ENCODE measurements at regions not wholly inside any gene's neighbourhood (a gene's known extent, or its start where the extent isn't known, plus 50 kb on each side); places are given as distances from the start of the nearest gene placed in this dataset.

- no peak for DNase-seq (ENCODE audit: low spot score)
- no peak overlapping the region for H3K4me3 Mint-ChIP-seq
- ATAC-seq = no peak
- H3K9me3 Mint-ChIP-seq = peaks cover 11% of the 10 kb centered on the region
- TF ChIP-seq ZNF121 (CRISPR knock-in tag; IDR thresholded peaks at IDR 0.05) (no peak), GTF2I (CRISPR knock-in tag; conservative IDR thresholded peaks at IDR 0.05) (no peak), USF2 (CRISPR knock-in tag; IDR thresholded peaks at IDR 0.05) (no peak), TP53 (CRISPR knock-in tag; IDR thresholded peaks at IDR 0.05) (no peak), RELA (CRISPR knock-in tag; IDR thresholded peaks at IDR 0.05; ENCODE audit: borderline replicate concordance) (no peak), ATF6 (CRISPR knock-in tag; IDR thresholded peaks at IDR 0.05) (no peak), CBFB (CRISPR knock-in tag; IDR thresholded peaks at IDR 0.05; ENCODE audit: low read depth) (no peak), ELF4 (CRISPR knock-in tag; IDR thresholded peaks at IDR 0.05; ENCODE audit: low read depth) (no peak), ZMAT4 (CRISPR knock-in tag; IDR thresholded peaks at IDR 0.05) (no peak), ZNF532 (CRISPR knock-in tag; IDR thresholded peaks at IDR 0.05; ENCODE audit: borderline replicate concordance) (no peak), PRRX2 (CRISPR knock-in tag; IDR thresholded peaks at IDR 0.05) (no peak), TEAD4 (CRISPR knock-in tag; IDR thresholded peaks at IDR 0.05) (no peak), ETV6 (CRISPR knock-in tag; IDR thresholded peaks at IDR 0.05) (no peak), NFE2L1 (CRISPR knock-in tag; IDR thresholded peaks at IDR 0.05) (no peak)
- TF ChIP-seq, protein P1, sequence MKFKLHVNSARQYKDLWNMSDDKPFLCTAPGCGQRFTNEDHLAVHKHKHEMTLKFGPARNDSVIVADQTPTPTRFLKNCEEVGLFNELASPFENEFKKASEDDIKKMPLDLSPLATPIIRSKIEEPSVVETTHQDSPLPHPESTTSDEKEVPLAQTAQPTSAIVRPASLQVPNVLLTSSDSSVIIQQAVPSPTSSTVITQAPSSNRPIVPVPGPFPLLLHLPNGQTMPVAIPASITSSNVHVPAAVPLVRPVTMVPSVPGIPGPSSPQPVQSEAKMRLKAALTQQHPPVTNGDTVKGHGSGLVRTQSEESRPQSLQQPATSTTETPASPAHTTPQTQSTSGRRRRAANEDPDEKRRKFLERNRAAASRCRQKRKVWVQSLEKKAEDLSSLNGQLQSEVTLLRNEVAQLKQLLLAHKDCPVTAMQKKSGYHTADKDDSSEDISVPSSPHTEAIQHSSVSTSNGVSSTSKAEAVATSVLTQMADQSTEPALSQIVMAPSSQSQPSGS (CRISPR knock-in tag; IDR thresholded peaks at IDR 0.05; ENCODE audit: borderline replicate concordance, low read depth) = no peak
- TF ChIP-seq, protein P2, sequence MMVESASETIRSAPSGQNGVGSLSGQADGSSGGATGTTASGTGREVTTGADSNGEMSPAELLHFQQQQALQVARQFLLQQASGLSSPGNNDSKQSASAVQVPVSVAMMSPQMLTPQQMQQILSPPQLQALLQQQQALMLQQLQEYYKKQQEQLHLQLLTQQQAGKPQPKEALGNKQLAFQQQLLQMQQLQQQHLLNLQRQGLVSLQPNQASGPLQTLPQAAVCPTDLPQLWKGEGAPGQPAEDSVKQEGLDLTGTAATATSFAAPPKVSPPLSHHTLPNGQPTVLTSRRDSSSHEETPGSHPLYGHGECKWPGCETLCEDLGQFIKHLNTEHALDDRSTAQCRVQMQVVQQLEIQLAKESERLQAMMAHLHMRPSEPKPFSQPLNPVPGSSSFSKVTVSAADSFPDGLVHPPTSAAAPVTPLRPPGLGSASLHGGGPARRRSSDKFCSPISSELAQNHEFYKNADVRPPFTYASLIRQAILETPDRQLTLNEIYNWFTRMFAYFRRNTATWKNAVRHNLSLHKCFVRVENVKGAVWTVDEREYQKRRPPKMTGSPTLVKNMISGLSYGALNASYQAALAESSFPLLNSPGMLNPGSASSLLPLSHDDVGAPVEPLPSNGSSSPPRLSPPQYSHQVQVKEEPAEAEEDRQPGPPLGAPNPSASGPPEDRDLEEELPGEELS (CRISPR knock-in tag; IDR thresholded peaks at IDR 0.05) = no peak
- TF ChIP-seq, protein P3, sequence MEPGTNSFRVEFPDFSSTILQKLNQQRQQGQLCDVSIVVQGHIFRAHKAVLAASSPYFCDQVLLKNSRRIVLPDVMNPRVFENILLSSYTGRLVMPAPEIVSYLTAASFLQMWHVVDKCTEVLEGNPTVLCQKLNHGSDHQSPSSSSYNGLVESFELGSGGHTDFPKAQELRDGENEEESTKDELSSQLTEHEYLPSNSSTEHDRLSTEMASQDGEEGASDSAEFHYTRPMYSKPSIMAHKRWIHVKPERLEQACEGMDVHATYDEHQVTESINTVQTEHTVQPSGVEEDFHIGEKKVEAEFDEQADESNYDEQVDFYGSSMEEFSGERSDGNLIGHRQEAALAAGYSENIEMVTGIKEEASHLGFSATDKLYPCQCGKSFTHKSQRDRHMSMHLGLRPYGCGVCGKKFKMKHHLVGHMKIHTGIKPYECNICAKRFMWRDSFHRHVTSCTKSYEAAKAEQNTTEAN (CRISPR knock-in tag; IDR thresholded peaks at IDR 0.05) = no peak
- TF ChIP-seq, protein P4, sequence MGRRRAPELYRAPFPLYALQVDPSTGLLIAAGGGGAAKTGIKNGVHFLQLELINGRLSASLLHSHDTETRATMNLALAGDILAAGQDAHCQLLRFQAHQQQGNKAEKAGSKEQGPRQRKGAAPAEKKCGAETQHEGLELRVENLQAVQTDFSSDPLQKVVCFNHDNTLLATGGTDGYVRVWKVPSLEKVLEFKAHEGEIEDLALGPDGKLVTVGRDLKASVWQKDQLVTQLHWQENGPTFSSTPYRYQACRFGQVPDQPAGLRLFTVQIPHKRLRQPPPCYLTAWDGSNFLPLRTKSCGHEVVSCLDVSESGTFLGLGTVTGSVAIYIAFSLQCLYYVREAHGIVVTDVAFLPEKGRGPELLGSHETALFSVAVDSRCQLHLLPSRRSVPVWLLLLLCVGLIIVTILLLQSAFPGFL (CRISPR knock-in tag; IDR thresholded peaks at IDR 0.05; ENCODE audit: borderline replicate concordance) = no peak
- H3K27ac Mint-ChIP-seq = no peak overlapping the region
- CTCF ChIA-PET = interaction anchor here (0.7 to 1.1 kb wide), 2 partner anchors 13 to 46 kb away, joined by 3 to 4 read pairs; no protein-coding TSS in a partner anchor
- POLR2A ChIA-PET = interaction anchor here (0.7 kb wide), 1 partner anchor 11 kb away, joined by 3 read pairs; no protein-coding TSS in a partner anchor
- no peaks in the 10 kb centered on the region for H3K27me3 Mint-ChIP-seq (ENCODE audit: low read depth)
- H3K36me3 Mint-ChIP-seq = peaks cover 9% of the 10 kb centered on the region
- peaks cover 45% of the 10 kb centered on the region for H3K4me1 Mint-ChIP-seq
Measured at GRCh38 chr6:14622909-14623505, 505.4 kb downstream of the CD83 start.
